Natural killer cell (primary cell): ENCODE measurements at regions not wholly inside any gene's neighbourhood (a gene's known extent, or its start where the extent isn't known, plus 50 kb on each side); places are given as distances from the start of the nearest gene placed in this dataset.

Source experiments
- ATAC-seq, 3 donors: fragments of 150-1000 bp in 2 of 3; fragments of 200-7000 bp in 1 of 3; cut with Tn5 transposase; 1 replicate in 1 of 3; 2 replicates in 2 of 3; pipeline ENCODE4 v1.10.0; 2021; ENCODE audit warnings: mild to moderate bottlenecking in 2 of 3, moderate library complexity in 2 of 3
- DNase-seq, 2 donors: peaks; one replicate each; pipeline versions ENCODE4 v3.0.0 to v3.0.0-alpha.2; 2013 to 2021; ENCODE audit warnings: mixed read lengths in 1 of 2
- H3K27ac ChIP-seq: one replicate; pipeline ENCODE4 v1.5.1; 2013; ENCODE audit warnings: mild to moderate bottlenecking, low read length
- H3K27me3 ChIP-seq: one replicate; pipeline ENCODE4 v1.6.1; 2013; ENCODE audit warnings: low read length; ENCODE audit not compliant: control insufficient read depth, insufficient read depth
- H3K36me3 ChIP-seq: one replicate; pipeline ENCODE4 v1.6.1; 2013; ENCODE audit warnings: low read length; ENCODE audit not compliant: control insufficient read depth, insufficient read depth
- H3K4me1 ChIP-seq: one replicate; pipeline ENCODE4 v1.6.1; 2013; ENCODE audit warnings: low read length; ENCODE audit not compliant: control insufficient read depth, insufficient read depth
- H3K4me3 ChIP-seq: one replicate; pipeline ENCODE4 v1.5.1; 2013; ENCODE audit warnings: low read length
- H3K9me3 ChIP-seq: one replicate; pipeline ENCODE4 v1.6.1; 2013; ENCODE audit warnings: low read length; ENCODE audit not compliant: control insufficient read depth, insufficient read depth
- H3K27ac Mint-ChIP-seq, 2 donors: one replicate each; pipeline ENCODE4 v1.8.0; 2022; ENCODE audit warnings: mild to moderate bottlenecking in 2 of 2, mixed read lengths in 2 of 2, moderate library complexity in 1 of 2
- H3K27me3 Mint-ChIP-seq, 2 donors: one replicate each; pipeline ENCODE4 v1.8.0; 2022; ENCODE audit warnings: low read depth in 2 of 2, mixed read lengths in 2 of 2
- H3K36me3 Mint-ChIP-seq: one replicate; pipeline ENCODE4 v1.8.0; 2022; ENCODE audit warnings: mixed read lengths
- H3K4me1 Mint-ChIP-seq, 2 donors: one replicate each; pipeline ENCODE4 v1.8.0; 2022; ENCODE audit warnings: mixed read lengths in 2 of 2
- H3K4me3 Mint-ChIP-seq: one replicate; pipeline ENCODE4 v1.8.0; 2022; ENCODE audit warnings: mild to moderate bottlenecking, moderate library complexity, mixed read lengths
- H3K9me3 Mint-ChIP-seq, 2 donors: one replicate each; pipeline ENCODE4 v1.8.0; 2022; ENCODE audit warnings: mixed read lengths in 2 of 2
- CTCF ChIP-seq: fragments of 200-600 bp; IDR thresholded peaks from one replicate; pipeline ENCODE4 v1.8.0; 2022; ENCODE audit warnings: antibody characterized with exemption
- WGBS: methylation state at CpG from one replicate; pipeline ENCODE4 v1.1.7; 2013; ENCODE audit warnings: missing lambda C conversion rate; ENCODE audit not compliant: insufficient coverage; 5-methylcytosine and 5-hydroxymethylcytosine counted together
- intact Hi-C: fragments of 100-400 bp; cut with micrococcal nuclease; formaldehyde crosslinking; loops from one replicate; pipeline ENCODE4 v1.14.2; 2022

- H3K27ac Mint-ChIP-seq, result no peak overlapping the region
- no peak overlapping the region for H3K4me3 ChIP-seq
- ATAC-seq (no peak), DNase-seq (no peak)
- H3K27me3 Mint-ChIP-seq, result peaks cover 0 to 6% of the 10 kb centered on the region in 2 donors
- no peak for TF ChIP-seq CTCF
- no peaks in the 10 kb centered on the region for H3K36me3 Mint-ChIP-seq
- no peaks in the 10 kb centered on the region for H3K9me3 Mint-ChIP-seq
- peaks cover 14% of the 10 kb centered on the region for H3K4me1 ChIP-seq
- intact Hi-C loops, result no loop called here
- H3K9me3 ChIP-seq, result no peaks in the 10 kb centered on the region
- H3K27ac ChIP-seq, result no peak overlapping the region
- no peaks in the 10 kb centered on the region for H3K36me3 ChIP-seq
- H3K27me3 ChIP-seq, result no peaks in the 10 kb centered on the region
- H3K4me3 Mint-ChIP-seq, result no peak overlapping the region
- peaks cover 0 to 18% of the 10 kb centered on the region in 2 donors for H3K4me1 Mint-ChIP-seq
- WGBS, result 88% methylated on average over 15 of the region's 15 CpGs
These were observed 132.9 kb upstream of the TNRC6C start for GRCh38 chr17:77825621-77826020.

- no peak for ATAC-seq
- no peak for TF ChIP-seq CTCF
These were observed 132.2 kb upstream of the TNRC6C start for GRCh38 chr17:77826132-77826873.

GRCh38 chr17:77827039-77827438, 131.5 kb upstream of the TNRC6C start:
- Mint-ChIP-seq H3K4me1 (peaks cover 0 to 19% of the 10 kb centered on the region in 2 donors), H3K27me3 (peaks cover 6 to 9% of the 10 kb centered on the region in 2 donors), H3K9me3 (no peaks in the 10 kb centered on the region), H3K4me3 (no peak overlapping the region), H3K36me3 (no peaks in the 10 kb centered on the region), H3K27ac (no peak overlapping the region)
- no peak overlapping the region for H3K4me3 ChIP-seq
- no peak overlapping the region for H3K27ac ChIP-seq
- intact Hi-C loops, result no loop called here
- peaks cover 12% of the 10 kb centered on the region for H3K4me1 ChIP-seq
- no peaks in the 10 kb centered on the region for H3K36me3 ChIP-seq
- TF ChIP-seq CTCF, result no peak
- no peak for ATAC-seq
- DNase-seq, result no peak
- no peaks in the 10 kb centered on the region for H3K9me3 ChIP-seq
- H3K27me3 ChIP-seq, result no peaks in the 10 kb centered on the region
- WGBS, result 83% methylated on average over 6 of the region's 7 CpGs

More at GRCh38 chr17:77826132-77826873, 132.2 kb upstream of the TNRC6C start:
- peaks cover 0 to 6% of the 10 kb centered on the region in 2 donors for H3K27me3 Mint-ChIP-seq
- H3K36me3 Mint-ChIP-seq, result no peaks in the 10 kb centered on the region
- no peak for DNase-seq
- no peak overlapping the region for H3K4me3 Mint-ChIP-seq
- 93% methylated on average over 8 of the region's 8 CpGs for WGBS
- H3K4me1 Mint-ChIP-seq, result peaks cover 0 to 19% of the 10 kb centered on the region in 2 donors
- intact Hi-C loops, result no loop called here
- Histone ChIP-seq H3K4me3 (no peak overlapping the region), H3K27me3 (no peaks in the 10 kb centered on the region), H3K36me3 (no peaks in the 10 kb centered on the region), H3K9me3 (no peaks in the 10 kb centered on the region), H3K4me1 (peaks cover 12% of the 10 kb centered on the region), H3K27ac (no peak overlapping the region)
- no peaks in the 10 kb centered on the region for H3K9me3 Mint-ChIP-seq
- H3K27ac Mint-ChIP-seq, result no peak overlapping the region

GRCh38 chr17:77827511-77827910, 131.0 kb upstream of the TNRC6C start:
- H3K27ac Mint-ChIP-seq, result no peak overlapping the region
- TF ChIP-seq CTCF, result no peak
- ATAC-seq (no peak), DNase-seq (no peak)
- H3K4me3 ChIP-seq, result no peak overlapping the region
- no peaks in the 10 kb centered on the region for H3K9me3 ChIP-seq
- WGBS, result 93% methylated on average over 5 of the region's 5 CpGs
- no peaks in the 10 kb centered on the region for H3K27me3 ChIP-seq
- intact Hi-C loops, result no loop called here
- H3K36me3 ChIP-seq, result no peaks in the 10 kb centered on the region
- H3K9me3 Mint-ChIP-seq, result no peaks in the 10 kb centered on the region
- no peaks in the 10 kb centered on the region for H3K36me3 Mint-ChIP-seq
- no peak overlapping the region for H3K27ac ChIP-seq
- H3K27me3 Mint-ChIP-seq, result peaks cover 10 to 12% of the 10 kb centered on the region in 2 donors
- peaks cover 12% of the 10 kb centered on the region for H3K4me1 ChIP-seq
- peaks cover 0 to 19% of the 10 kb centered on the region in 2 donors for H3K4me1 Mint-ChIP-seq
- H3K4me3 Mint-ChIP-seq, result no peak overlapping the region
